HEK293T (cell line): ENCODE measurements at regions not wholly inside any gene's neighbourhood (a gene's known extent, or its start where the extent isn't known, plus 50 kb on each side); places are given as distances from the start of the nearest gene placed in this dataset.

Experiments used
- CTCF ChIA-PET: fragments of 350-600 bp; formaldehyde crosslinking; extraction: SDS; loops from one replicate; lab custom pipeline; 2021; ENCODE audit warnings: antibody characterized with exemption, inconsistent platforms; lab: Yijun Ruan, JAX
- POLR2A ChIA-PET: fragments of 350-600 bp; formaldehyde crosslinking; extraction: SDS; loops from one replicate; lab custom pipeline; 2020; ENCODE audit warnings: antibody characterized with exemption, inconsistent platforms; lab: Yijun Ruan, JAX
- DNase-seq: peaks from one replicate; pipeline ENCODE4 v3.0.0; 2012; ENCODE audit warnings: mixed read lengths; ENCODE audit errors: extremely low spot score
- ARNT ChIP-seq: fragments of 450-650 bp; IDR thresholded peaks from 2 replicates; pipeline ENCODE4 v1.6.1; 2017; ENCODE audit warnings: mild to moderate bottlenecking
- BHLHE40 ChIP-seq: fragments of 450-650 bp; IDR thresholded peaks from 2 replicates; pipeline ENCODE4 v1.6.1; 2016; ENCODE audit warnings: mild to moderate bottlenecking, moderate library complexity, borderline replicate concordance
- CTBP1 ChIP-seq: fragments of 450-650 bp; IDR thresholded peaks from 2 replicates; pipeline ENCODE4 v1.6.1; 2016; ENCODE audit warnings: borderline replicate concordance
- ELF4 ChIP-seq: fragments of 450-650 bp; IDR thresholded peaks from 2 replicates; pipeline ENCODE4 v1.6.1; 2017; ENCODE audit warnings: antibody characterized with exemption
- FOXA1 ChIP-seq: fragments of 450-650 bp; IDR thresholded peaks from 2 replicates; pipeline ENCODE4 v1.6.1; 2016; ENCODE audit warnings: mild to moderate bottlenecking
- FOXK2 ChIP-seq: fragments of 450-650 bp; IDR thresholded peaks from 2 replicates; pipeline ENCODE4 v1.6.1; 2016; ENCODE audit warnings: mild to moderate bottlenecking
- FOXM1 ChIP-seq: fragments of 450-650 bp; IDR thresholded peaks from 2 replicates; pipeline ENCODE4 v1.6.1; 2017; ENCODE audit warnings: mild to moderate bottlenecking, borderline replicate concordance
- HDGF ChIP-seq: fragments of 450-650 bp; IDR thresholded peaks from 2 replicates; pipeline ENCODE4 v1.6.1; 2017; ENCODE audit warnings: antibody characterized with exemption, borderline replicate concordance
- L3MBTL2 ChIP-seq: fragments of 450-650 bp; conservative IDR thresholded peaks from 2 replicates; pipeline ENCODE4 v1.6.1; 2016; ENCODE audit warnings: mild to moderate bottlenecking
- LEF1 ChIP-seq: fragments of 450-650 bp; IDR thresholded peaks from 2 replicates; pipeline ENCODE4 v1.6.1; 2017; ENCODE audit warnings: mild to moderate bottlenecking, borderline replicate concordance
- NFRKB ChIP-seq: fragments of 450-650 bp; IDR thresholded peaks from 2 replicates; pipeline ENCODE4 v1.6.1; 2016; ENCODE audit warnings: mild to moderate bottlenecking, moderate library complexity
- SP1 ChIP-seq: fragments of 450-650 bp; IDR thresholded peaks from 2 replicates; pipeline ENCODE4 v1.6.1; 2017
- SUZ12 ChIP-seq: fragments of 450-650 bp; IDR thresholded peaks from 2 replicates; pipeline ENCODE4 v1.6.1; 2016; ENCODE audit warnings: mild to moderate bottlenecking
- TARDBP ChIP-seq: fragments of 450-650 bp; IDR thresholded peaks from 2 replicates; pipeline ENCODE4 v1.6.1; 2016
- ZNF384 ChIP-seq: fragments of 450-650 bp; IDR thresholded peaks from 2 replicates; pipeline ENCODE4 v1.6.1; 2016
- TF ChIP-seq, protein P1 (sequence below): fragments of 450-650 bp; IDR thresholded peaks from 2 replicates; pipeline ENCODE4 v1.6.1; 2016

DNA sequence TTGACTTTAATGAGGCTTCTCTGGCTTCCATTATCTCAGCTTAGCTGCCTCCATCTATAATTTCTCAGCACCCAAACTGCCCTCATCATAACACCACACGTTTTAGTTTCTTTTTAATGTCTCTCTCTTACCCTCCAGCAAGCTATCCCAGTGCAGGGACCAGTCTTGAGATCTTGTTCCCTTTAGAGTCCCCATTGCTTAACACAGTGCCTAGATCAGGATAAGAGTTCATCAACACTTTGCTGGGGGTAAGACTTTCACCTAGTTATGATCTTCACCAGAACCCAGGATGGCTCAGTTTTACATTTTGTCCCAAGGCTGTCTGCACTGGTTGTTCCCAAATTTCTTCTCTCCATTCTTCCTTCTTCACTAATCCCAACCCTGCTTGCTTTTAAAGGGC lies 126.1 kb downstream of the OR2B2 start:
- TF ChIP-seq LEF1 (no peak), L3MBTL2 (no peak), ELF4 (no peak), HDGF (no peak), SP1 (no peak), NFRKB (no peak), FOXK2 (no peak), FOXA1 (no peak), CTBP1 (no peak), ZNF384 (no peak), SUZ12 (no peak), BHLHE40 (no peak), ARNT (no peak), TARDBP (no peak), FOXM1 (no peak)
- TF ChIP-seq, protein P1, sequence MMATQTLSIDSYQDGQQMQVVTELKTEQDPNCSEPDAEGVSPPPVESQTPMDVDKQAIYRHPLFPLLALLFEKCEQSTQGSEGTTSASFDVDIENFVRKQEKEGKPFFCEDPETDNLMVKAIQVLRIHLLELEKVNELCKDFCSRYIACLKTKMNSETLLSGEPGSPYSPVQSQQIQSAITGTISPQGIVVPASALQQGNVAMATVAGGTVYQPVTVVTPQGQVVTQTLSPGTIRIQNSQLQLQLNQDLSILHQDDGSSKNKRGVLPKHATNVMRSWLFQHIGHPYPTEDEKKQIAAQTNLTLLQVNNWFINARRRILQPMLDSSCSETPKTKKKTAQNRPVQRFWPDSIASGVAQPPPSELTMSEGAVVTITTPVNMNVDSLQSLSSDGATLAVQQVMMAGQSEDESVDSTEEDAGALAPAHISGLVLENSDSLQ = no peak
- DNase-seq = no peak
- POLR2A ChIA-PET = interaction anchor here (0.9 kb wide), 1 partner anchor 13 kb away, joined by 3 read pairs; no protein-coding TSS in a partner anchor
- CTCF ChIA-PET = interaction anchor here (1.1 to 1.3 kb wide), 5 partner anchors 10 to 177 kb away, joined by 3 to 5 read pairs (median 4); no protein-coding TSS in a partner anchor

DNA sequence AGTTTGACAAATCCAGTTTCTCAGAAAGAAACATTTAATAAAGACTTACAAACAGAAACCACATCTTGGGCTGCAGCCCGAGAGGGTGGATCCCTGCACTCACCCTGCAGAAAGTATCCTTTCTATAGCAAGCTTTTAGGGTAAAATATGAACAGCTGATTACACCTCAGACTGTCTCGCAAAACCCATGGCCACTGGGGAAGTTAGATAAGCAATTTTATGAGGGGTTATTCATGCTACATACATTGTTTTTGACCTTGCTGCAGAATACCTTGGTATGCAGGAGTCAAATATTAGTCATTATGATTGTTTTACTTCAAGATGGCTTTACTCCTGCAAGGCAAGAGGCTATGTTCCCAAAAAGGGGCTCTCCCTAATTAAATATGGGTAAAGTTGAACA lies 126.9 kb downstream of the OR2B2 start:
- no peak for DNase-seq
- CTCF ChIA-PET = interaction anchor here (0.6 to 1.3 kb wide), 3 partner anchors 31 to 609 kb away, joined by 3 to 5 read pairs (median 4); no protein-coding TSS in a partner anchor
- POLR2A ChIA-PET = interaction anchor here (0.9 kb wide), 1 partner anchor 13 kb away, joined by 3 read pairs; no protein-coding TSS in a partner anchor
- TF ChIP-seq FOXM1 (no peak), CTBP1 (no peak), ELF4 (no peak), FOXA1 (no peak), SUZ12 (no peak), ZNF384 (no peak), SP1 (no peak), FOXK2 (no peak), LEF1 (no peak), TARDBP (no peak), L3MBTL2 (no peak), HDGF (no peak), BHLHE40 (no peak)

DNA sequence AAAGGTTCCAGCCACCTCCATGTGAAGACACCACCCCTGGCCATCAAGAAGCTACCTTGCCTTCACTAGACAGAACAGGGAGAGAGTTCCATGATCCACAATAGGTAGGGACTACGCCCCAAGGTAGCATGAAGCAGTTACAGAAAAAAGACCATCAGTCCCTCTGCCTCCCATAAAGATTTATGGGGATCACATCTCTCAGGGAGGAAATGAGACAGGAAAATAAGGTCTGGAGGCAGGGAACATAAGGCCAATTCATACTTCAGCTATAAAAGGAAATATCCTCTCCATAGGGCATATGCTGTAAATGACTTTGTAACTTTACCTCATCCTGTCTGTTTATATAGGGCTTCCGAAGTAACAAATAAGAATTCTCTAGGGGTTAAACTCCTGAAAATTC lies 129.4 kb downstream of the OR2B2 start:
- TF ChIP-seq ELF4 (no peak), ARNT (no peak), FOXA1 (no peak), LEF1 (no peak)
- ChIA-PET CTCF (interaction anchor here (3.0 kb wide), 1 partner anchor 10 kb away, joined by 16 read pairs; no protein-coding TSS in a partner anchor), POLR2A (interaction anchor here (2.5 kb wide), 1 partner anchor 10 kb away, joined by 9 read pairs; no protein-coding TSS in a partner anchor)
- DNase-seq = no peak

DNA sequence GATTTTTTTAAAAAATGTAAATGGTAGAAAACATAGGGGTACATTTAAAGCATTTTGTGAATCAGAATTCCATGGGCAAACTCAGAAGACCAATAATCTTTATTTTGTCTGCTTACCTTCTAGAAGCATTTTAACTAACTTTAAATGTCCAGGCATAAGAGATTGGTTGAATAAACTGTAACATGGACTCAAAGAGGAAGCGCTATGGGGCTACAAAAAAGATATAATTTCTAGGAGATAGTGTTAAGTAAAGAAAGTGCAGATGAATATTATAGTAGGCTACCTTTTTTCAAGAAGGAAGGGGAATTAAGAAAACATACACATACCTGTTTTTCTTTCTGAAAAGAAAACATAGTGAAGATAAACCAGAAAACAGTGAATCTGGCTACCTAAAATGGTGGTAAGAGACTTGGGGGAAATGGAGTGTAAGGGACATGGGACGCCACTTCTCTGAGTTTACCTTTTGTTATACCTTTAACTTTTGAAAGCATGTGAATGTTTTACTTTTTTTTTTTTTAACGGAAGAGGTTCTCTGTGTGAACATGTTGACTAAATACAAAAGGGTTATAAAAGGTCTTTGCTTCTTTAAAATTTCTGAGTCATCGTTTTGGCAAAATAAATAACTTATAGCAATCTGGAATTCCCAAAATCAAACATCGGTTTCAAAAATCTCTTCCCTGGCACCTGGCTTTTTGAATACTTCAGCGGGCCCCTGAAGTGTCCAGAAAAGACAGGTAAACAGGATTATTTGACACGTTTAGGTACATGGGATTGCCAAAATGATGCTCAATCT lies 133.4 kb downstream of the OR2B2 start:
- CTCF ChIA-PET = no interaction called here
- POLR2A ChIA-PET = interaction anchor here (1.3 kb wide), 1 partner anchor 116 kb away, joined by 4 read pairs; no protein-coding TSS in a partner anchor
- TF ChIP-seq ELF4 (no peak), SUZ12 (no peak), SP1 (no peak), FOXA1 (no peak), BHLHE40 (no peak), ARNT (no peak), TARDBP (no peak), NFRKB (no peak), FOXM1 (no peak), FOXK2 (no peak), CTBP1 (no peak), ZNF384 (no peak), LEF1 (no peak), HDGF (no peak), L3MBTL2 (no peak)
- TF ChIP-seq, protein P1 = no peak
- DNase-seq = no peak

DNA sequence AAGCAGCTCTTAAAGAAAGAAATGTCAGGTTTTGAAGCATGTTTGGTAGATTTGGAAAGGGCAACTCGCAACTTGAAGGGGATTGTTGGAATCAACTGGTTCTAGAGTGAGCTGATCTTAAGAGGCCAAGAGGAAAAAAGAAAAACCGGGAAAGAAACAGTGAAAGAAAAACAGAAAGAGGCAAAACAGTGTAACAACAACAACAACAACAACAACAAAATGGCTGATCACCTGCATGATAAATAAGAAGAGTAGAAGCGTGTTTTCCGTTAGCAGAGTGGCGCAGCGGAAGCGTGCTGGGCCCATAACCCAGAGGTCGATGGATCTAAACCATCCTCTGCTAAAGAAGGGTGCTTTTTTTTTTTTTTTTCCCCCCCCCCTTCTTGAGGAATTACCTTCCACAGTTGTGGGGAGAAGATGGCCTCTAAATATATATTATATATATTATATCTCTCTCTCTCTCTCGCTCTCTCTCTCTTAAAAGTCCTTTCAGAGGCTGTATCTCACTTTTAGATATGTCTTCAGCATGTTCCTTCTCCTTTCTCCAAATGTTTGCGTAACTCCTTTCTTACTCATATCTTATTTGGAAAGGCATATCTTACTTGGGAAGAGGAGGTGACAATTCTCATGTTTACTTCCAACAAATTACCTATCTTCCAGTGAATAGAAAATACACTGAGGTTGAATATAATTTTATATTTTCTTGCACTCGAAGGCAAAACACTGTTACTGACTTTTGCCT lies 134.4 kb downstream of the OR2B2 start:
- TF ChIP-seq HDGF (no peak), ZNF384 (no peak)
- ChIA-PET CTCF (no interaction called here), POLR2A (no interaction called here)
- no peak for DNase-seq

DNA sequence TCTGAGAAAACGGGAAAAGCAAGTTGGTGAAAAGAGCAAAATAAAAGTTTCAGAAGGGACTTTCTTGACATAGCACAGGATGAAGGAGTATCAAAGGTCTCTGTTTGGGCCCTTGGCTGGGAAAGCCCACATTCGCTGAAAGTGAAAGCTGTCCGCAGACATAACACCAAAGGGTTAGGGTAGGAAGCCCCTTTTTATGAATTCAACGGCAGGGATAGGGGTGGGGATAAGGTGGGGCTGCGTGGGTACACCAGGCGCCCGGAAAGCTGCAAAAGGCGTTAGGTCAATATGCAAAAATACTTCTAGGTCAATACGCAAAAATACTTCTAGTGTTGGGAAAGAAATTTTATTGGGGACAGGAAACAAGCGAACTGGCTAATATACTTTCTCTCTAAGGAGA lies 135.1 kb downstream of the OR2B2 start:
- POLR2A ChIA-PET = no interaction called here
- CTCF ChIA-PET = no interaction called here
- TF ChIP-seq NFRKB = no peak
- no peak for TF ChIP-seq FOXA1
- TF ChIP-seq TARDBP = no peak
- no peak for TF ChIP-seq SUZ12
- no peak for DNase-seq
